ACC112 (cell line): ENCODE measurements at regions not wholly inside any gene's neighbourhood (a gene's known extent, or its start where the extent isn't known, plus 50 kb on each side); places are given as distances from the start of the nearest gene placed in this dataset.

Experiments
- H2AFZ ChIP-seq: fragments of 200-600 bp; sonication (generic); one replicate; pipeline ENCODE4 v1.6.0; 2017; ENCODE audit warnings: antibody characterized with exemption, low read length; ENCODE audit not compliant: unreplicated experiment
- H3K27ac ChIP-seq: fragments of 200-600 bp; sonication (generic); 2 replicates; pipeline ENCODE4 v1.5.1; 2014; ENCODE audit warnings: low read depth, mild to moderate bottlenecking, antibody characterized with exemption, low read length, moderate library complexity
- H3K27me3 ChIP-seq: fragments of 200-600 bp; sonication (generic); 2 replicates; pipeline ENCODE4 v1.6.1; 2014; ENCODE audit warnings: mild to moderate bottlenecking, antibody characterized with exemption, low read length, moderate library complexity, mixed read lengths; ENCODE audit not compliant: insufficient read depth
- H3K36me3 ChIP-seq: fragments of 200-600 bp; sonication (generic); 2 replicates; pipeline ENCODE4 v1.6.1; 2016; ENCODE audit warnings: mild to moderate bottlenecking, antibody characterized with exemption, low read length, moderate library complexity, mixed read lengths; ENCODE audit not compliant: insufficient read depth
- H3K4me1 ChIP-seq: fragments of 200-600 bp; sonication (generic); one replicate; pipeline ENCODE4 v1.6.1; 2016; ENCODE audit warnings: low read length, mixed read lengths; ENCODE audit not compliant: insufficient read depth, unreplicated experiment, control insufficient read depth
- H3K4me3 ChIP-seq: fragments of 200-600 bp; sonication (generic); 2 replicates; pipeline ENCODE4 v1.5.1; 2014; ENCODE audit warnings: mild to moderate bottlenecking, low read depth, low read length
- H3K79me2 ChIP-seq: fragments of 200-600 bp; sonication (generic); one replicate; pipeline ENCODE4 v1.6.0; 2016; ENCODE audit warnings: low read length; ENCODE audit not compliant: control insufficient read depth, unreplicated experiment, insufficient read depth

- Histone ChIP-seq H3K4me1 (peaks cover 6% of the 10 kb centered on the region), H2AFZ (no peak overlapping the region), H3K27ac (no peak overlapping the region), H3K4me3 (no peak overlapping the region), H3K79me2 (no peaks in the 10 kb centered on the region), H3K27me3 (no peaks in the 10 kb centered on the region), H3K36me3 (no peaks in the 10 kb centered on the region)
Measured at GRCh38 chr2:222810044-222810443, 50.8 kb upstream of the ACSL3 start.
